HK-2 (cell line): ENCODE measurements at regions not wholly inside any gene's neighbourhood (a gene's known extent, or its start where the extent isn't known, plus 50 kb on each side); places are given as distances from the start of the nearest gene placed in this dataset.

Experiments used
- DNase-seq: peaks from one replicate; pipeline ENCODE4 v3.0.0-alpha.2; 2018; ENCODE audit not compliant: unreplicated experiment

GRCh38 chr4:11634283-11634682 is 205.6 kb upstream of the HS3ST1 start:
- DNase-seq = no peak

GRCh38 chr4:11633430-11633829 is 204.7 kb upstream of the HS3ST1 start:
- no peak for DNase-seq

- DNase-seq = no peak
Observed at GRCh38 chr4:11632483-11632882, 203.8 kb upstream of the HS3ST1 start.

- DNase-seq = no peak
Observed at GRCh38 chr4:11632025-11632424, 203.3 kb upstream of the HS3ST1 start.

- no peak for DNase-seq
Observed at GRCh38 chr4:11631416-11631815, 202.7 kb upstream of the HS3ST1 start.

GRCh38 chr4:11628093-11628725 is 199.5 kb upstream of the HS3ST1 start:
- DNase-seq = no peak

GRCh38 chr4:11626066-11626465 is 197.4 kb upstream of the HS3ST1 start:
- DNase-seq = no peak

- no peak for DNase-seq
Observed at GRCh38 chr4:11625211-11625610, 196.5 kb upstream of the HS3ST1 start.

- DNase-seq = no peak
Observed at GRCh38 chr4:11624370-11624769, 195.7 kb upstream of the HS3ST1 start.

- DNase-seq = no peak
Observed at GRCh38 chr4:11623726-11624037, 195.0 kb upstream of the HS3ST1 start.

- DNase-seq = no peak
Observed at GRCh38 chr4:11622961-11623725, 194.4 kb upstream of the HS3ST1 start.

- no peak for DNase-seq
Observed at GRCh38 chr4:11620861-11621260, 192.2 kb upstream of the HS3ST1 start.

- no peak for DNase-seq
Observed at GRCh38 chr4:11618666-11619282, 190.1 kb upstream of the HS3ST1 start.

GRCh38 chr4:11616856-11617255 is 188.2 kb upstream of the HS3ST1 start:
- DNase-seq = no peak

- DNase-seq = no peak
Observed at GRCh38 chr4:11615601-11616000, 186.9 kb upstream of the HS3ST1 start.

- peak; percentile 33 for DNase-seq
Observed at GRCh38 chr4:11614426-11614825, 185.7 kb upstream of the HS3ST1 start.

GRCh38 chr4:11611868-11612267 is 183.2 kb upstream of the HS3ST1 start:
- no peak for DNase-seq

GRCh38 chr4:11609751-11610150 is 181.1 kb upstream of the HS3ST1 start:
- DNase-seq = no peak

- no peak for DNase-seq
Observed at GRCh38 chr4:11608992-11609391, 180.3 kb upstream of the HS3ST1 start.

GRCh38 chr4:11606078-11606477 is 177.4 kb upstream of the HS3ST1 start:
- DNase-seq = no peak

- no peak for DNase-seq
Observed at GRCh38 chr4:11605597-11605996, 176.9 kb upstream of the HS3ST1 start.

- no peak for DNase-seq
Observed at GRCh38 chr4:11604821-11605220, 176.1 kb upstream of the HS3ST1 start.

GRCh38 chr4:11603591-11604194 is 175.0 kb upstream of the HS3ST1 start:
- no peak for DNase-seq
